DMS114 treated with DMSO at 0.1 percent for 48 hours (cell line): ENCODE measurements at regions not wholly inside any gene's neighbourhood (a gene's known extent, or its start where the extent isn't known, plus 50 kb on each side); places are given as distances from the start of the nearest gene placed in this dataset.
"Not testable (repeated sequence)": the region's sequence is repeated elsewhere in the genome, so short reads cannot be mapped to it uniquely, and the experiment has no call there.

Source experiments
- DNase-seq: peaks from one replicate; lab custom pipeline; 2025; ENCODE audit not compliant: unreplicated experiment; lab: John Stamatoyannopoulos, UW

DNA sequence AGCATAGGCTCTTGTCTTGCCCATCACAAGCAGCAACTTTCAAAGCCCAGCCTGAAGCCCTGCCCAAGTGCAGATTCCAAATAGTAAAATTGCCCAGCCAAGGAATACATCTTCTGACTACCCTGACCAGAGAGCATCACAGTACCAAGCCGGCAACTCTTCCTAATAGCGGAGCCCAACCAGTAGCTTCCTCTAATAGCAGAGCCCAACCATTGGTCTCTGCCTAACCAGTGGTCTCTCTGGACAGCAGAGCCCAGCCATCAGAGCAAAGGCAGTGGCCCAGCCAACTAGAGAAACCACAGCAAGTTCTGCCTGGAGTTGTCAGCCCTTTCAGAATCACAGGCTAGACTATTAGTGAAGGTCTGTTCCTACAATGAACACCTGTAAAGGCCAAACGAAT, 285.6 kb downstream of the HGF start:
- DNase-seq = no peak

DNA sequence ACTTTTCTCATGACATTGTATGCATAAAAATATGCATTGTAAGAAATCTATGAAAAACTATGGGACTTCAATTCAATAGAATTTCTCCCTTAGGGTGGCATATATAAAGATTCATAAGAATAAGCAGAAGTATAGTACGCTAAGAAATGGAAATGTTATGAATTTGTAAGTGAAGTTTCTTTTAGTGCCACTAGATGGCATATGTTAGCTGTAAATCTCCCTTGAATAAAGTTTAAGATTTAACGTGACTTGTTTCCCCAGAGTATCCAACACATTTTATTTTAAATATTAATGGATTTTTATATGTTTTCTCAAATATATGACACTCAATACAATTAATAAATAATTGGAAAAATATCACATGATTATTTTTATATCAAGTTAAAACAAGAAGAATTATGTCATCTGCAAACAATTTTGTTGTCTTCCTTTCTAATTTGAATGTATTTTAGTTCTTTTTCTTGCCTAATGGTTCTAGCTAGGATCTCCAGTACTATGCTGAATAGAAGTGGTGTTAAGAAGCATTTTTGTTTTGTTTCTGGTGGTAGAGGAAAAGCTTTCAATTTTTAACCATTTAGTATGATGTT, 287.2 kb downstream of the HGF start:
- DNase-seq = peak; percentile 48

DNA sequence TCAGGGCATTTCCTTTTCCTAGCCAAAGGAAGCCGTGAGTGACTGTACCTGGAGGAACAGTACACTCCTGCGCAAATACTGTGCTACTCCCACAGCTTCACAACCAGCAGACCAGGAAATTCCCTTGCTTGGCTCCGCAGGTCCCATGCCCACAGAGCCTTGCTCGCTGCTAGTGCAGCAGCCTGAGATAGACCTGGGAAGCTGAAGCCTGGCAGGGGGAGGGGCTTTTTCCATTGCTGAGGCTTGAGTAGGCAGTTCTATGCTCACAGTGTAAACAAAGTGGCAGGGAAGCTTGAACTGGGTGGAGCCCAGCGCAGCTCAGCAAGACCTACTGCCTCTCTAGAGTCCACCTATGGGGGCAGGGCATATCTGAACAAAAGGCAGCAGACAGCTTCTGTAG, 291.2 kb downstream of the HGF start:
- DNase-seq = no peak

- not testable (repeated sequence) for DNase-seq
Measured at GRCh38 chr7:81478201-81478600, 291.6 kb downstream of the HGF start.

DNA sequence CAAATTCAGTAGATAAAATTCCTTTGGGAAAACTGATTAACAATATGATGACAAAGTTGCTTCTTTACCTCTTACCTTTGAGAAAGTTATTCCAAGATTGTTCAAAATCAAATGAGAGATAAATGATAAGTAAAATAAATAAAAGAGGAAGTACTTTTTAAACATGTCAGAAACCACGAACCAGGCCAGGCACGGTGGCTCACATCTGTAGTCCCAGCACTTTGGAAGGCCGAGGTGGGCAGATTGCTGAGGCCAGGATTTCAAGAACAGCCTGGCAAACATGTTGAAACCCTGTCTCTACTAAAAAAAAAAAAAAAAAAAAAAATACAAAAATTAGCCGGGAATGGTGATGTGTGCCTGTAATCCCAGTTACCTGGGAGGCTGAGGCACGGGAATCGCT, 296.6 kb downstream of the HGF start:
- no peak for DNase-seq

DNA sequence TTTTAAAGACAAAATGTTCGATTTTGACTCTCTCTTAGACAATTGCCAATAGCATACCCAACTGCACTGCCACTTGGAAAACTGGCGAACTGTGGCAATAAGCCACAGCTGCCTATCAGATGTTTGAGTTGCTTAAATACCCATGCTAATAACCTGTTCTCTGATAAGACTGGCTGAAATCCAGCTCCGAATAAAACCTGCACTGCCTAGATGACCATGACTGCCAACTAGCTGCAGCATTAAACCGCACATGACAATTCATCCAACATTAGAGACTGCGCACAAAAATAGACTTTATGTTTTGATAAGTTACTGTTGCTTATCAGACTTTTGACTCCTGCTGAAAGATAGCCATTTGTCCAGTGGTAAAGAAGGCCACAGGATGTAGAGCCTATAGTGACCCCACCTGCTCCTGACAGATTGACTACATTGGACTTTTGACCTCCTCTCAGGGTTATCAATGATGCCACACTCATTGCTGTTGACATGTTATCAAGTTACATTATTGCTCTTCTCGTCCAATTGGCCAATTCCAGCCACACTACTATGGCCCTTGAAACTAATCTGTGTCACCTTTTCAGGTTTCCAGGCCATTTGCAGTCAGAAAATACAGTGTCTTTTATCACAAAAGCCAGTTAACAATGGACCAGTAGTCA, 299.0 kb downstream of the HGF start:
- DNase-seq = no peak

DNA sequence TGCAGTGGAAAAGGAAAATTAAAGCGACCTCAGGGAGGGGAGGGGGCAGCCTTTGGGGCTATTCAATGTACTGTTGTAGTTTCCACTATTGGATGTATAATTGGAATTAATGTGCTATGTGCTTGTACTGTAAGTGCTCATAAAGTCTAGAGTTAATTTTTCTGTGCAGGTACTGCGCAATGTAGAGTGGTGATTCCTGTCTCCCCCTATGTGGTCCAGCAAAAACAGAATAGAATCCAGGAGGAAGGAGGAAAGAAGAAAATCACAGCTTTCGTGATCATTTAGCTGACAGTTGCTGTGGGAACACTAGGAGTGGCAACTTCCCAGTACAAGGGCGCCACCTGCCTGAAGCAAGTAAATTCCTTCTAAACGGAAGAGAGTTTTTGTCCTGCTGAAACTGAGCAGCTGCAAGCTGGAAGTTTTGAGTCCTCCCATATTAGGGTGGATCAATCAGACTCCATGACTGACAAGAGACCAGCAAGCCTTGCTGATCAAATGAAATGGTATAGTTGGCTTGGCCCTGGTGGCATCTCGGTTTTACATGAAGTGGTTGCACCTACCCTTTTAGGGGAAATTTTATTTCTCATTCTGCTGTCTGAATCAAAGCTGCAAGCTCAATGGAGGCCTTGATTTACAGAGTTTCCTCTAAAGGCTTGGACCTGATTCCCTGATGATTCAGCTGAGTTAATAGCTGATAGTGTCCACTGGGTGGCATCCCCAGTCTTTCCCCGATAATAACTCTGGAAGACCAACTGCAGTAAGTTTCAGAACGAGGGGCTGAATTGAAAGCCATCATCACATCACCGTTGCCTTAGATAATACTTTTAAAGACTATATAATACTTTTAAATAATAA, 299.8 kb downstream of the HGF start:
- peak; percentile 81 for DNase-seq

- DNase-seq = no peak
Measured at GRCh38 chr7:81469153-81469868, 300.5 kb downstream of the HGF start.

- no peak for DNase-seq
Measured at GRCh38 chr7:81468526-81468925, 301.3 kb downstream of the HGF start.

DNA sequence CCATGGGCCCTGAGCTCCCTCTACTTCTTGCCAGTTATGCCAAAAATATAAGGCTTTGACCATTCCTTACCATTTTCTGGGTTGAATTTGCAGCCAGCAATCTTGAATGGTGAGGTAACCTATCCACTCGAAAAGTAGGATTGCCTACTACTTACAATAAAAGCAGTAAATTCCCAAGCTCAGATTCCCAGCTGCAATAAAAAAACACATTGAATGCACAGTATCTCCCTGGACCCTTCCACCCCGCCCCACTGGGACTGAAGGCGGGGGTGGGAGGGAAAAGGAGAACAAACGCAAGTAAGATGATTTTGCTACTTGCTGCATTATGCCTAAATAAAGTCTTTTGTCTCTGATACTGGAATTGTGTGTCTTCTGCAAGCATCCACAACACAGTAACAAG, 301.9 kb downstream of the HGF start:
- no peak for DNase-seq

GRCh38 chr7:81462672-81463071, 307.2 kb downstream of the HGF start:
- DNase-seq = no peak

DNA sequence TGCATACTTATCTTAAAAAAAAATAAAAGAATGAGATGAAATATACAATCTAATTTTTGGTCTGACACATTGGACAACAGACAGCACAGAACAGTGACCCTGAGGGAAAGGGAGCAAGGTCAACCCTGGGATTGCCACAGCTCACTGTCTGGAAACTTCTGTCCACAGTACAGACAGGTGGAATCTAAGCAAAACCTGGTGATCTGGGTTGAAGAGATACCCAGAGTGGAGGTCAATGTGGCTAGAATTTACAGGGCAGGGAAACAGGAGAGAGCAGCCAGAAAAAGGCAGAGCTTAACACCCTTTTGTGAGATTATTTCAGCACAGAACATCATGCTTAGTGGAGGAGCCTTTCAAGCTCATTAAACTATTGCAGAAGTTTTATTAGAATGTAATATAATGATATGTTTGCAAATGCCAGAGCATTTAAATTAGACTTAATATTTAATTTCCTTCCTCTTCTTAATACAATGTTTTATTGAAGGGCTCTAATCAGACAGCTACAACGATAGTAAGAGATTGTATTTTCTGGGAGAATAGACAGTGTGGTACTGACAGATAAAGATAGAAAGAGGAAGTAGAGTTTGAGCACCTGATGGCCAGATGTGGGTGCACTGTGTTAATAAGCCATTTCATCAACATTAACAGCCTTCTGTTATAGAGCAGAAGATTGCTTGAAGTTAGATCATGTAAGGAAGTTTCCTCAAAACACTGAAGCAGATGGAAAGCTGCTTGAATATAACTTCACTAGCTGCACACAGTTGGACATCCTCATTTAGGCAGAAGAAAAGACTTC, 309.4 kb downstream of the HGF start:
- DNase-seq = no peak

GRCh38 chr7:81459485-81459884, 310.4 kb downstream of the HGF start:
- no peak for DNase-seq

DNA sequence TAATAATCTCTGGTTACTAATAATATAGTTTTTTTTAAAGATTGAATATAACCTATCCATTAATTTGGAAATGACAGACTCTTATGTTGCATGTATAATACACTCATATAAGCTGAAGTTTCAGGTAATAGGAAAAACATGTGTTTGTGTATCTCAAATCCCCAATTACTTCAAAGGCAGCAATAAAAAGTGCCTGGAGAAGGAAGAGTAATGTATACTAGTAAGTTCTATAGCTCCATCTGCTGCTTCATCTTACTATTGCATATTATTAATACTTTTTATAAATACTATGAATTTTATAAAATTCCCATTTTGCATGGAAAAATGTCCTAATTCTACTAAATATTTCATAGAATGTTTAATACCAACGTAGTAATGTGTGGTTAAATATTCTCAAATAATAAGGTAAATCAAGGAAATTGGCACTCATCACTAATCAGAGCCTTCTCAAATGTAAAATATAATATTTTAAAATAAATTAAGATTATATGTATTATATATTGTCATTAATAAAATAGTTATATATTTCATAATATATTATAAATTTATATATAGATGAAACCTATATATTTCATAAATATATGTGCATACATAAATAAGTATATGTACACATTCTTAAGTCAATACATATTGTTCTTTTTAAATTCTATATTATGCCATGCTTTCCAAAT, 311.9 kb downstream of the HGF start:
- peak; percentile 41 for DNase-seq

DNA sequence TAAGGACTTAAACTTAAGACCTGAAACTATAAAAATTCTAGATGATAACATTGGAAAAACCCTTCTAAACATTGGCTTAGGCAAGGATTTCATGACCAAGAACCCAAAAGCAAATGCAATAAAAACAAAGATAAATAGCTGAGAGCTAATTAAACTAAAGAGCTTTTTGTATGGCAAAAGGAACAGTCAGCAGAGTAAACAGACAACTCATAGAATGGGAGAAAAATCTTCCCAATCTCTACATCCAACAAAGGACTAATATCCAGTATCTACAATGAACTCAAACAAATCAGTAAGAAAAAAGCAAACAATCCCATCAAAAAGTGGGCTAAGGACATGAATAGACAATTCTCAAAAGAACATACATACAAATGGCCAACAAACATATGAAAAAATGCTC, 316.1 kb downstream of the HGF start:
- not testable (repeated sequence) for DNase-seq

DNA sequence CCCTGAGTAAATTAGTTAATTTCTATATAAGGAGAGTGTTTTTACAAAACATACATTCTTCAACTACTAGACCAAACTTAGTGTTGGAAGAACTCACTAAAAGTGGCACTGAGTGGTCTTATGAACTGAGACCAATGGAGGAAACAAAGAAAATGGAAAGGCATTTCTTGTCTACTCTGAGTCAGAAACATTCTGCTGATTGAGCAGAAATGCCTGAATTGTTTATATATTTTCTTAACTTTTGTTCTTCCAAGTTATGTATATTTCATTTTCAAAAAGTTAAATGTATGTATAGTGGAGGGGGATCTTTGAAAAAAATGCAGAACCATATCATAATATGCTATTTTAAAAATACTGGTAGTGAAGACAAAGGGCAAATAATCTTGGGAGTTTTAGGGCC, 320.7 kb downstream of the HGF start:
- DNase-seq = no peak

GRCh38 chr7:81447351-81447952, 322.4 kb downstream of the HGF start:
- DNase-seq = peak; percentile 79

DNA sequence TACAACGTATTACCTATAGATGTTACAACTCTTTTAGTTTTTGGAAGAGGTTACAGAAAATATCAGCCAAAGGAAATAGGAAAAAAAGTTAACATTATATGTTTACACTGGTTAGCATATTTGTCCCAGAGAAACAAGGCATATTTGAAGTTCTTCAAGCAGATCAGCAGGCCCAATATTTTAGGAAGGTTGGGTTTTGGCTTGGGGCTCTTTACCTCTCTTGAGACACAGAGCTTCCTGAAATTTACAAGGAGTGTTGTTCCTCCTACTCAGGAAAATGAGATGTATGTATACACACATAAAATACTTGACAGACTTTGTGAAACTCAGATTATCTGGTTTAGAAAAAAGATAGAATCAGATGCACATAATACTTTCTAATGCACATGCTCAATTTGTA, 323.6 kb downstream of the HGF start:
- no peak for DNase-seq

GRCh38 chr7:81445462-81445861, 324.4 kb downstream of the HGF start:
- no peak for DNase-seq

- no peak for DNase-seq
Measured at GRCh38 chr7:81441750-81442149, 328.1 kb downstream of the HGF start.
